ENCODE measurements at regions not wholly inside any gene's neighbourhood (a gene's known extent, or its start where the extent isn't known, plus 50 kb on each side); places are given as distances from the start of the nearest gene placed in this dataset.

DNA sequence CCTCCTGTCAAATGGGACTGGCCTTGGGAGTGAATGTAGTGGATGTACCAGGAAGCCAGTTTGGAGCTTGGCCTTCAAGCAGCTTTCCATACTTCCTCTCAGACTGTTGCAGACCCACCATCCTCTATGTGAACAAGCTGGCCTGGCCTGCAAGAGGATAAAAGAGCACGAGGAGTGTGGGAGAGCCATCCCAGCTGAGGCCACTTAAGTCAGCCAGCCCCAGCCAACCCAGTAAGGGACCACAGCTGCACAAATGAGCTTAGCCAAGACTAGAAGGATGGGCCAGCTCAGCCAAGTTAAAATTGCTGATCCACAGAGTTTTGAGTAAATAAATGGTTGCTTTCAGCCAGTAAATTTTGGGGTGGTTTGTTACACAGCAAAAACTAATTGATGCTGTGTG, 156.9 kb upstream of the SOX4 start:
- no peak for DNase-seq

GRCh38 chr6:21437581-21437980, 156.0 kb upstream of the SOX4 start:
- no peak for DNase-seq

GRCh38 chr6:21438237-21438985, 155.1 kb upstream of the SOX4 start:
- no peak for DNase-seq

DNA sequence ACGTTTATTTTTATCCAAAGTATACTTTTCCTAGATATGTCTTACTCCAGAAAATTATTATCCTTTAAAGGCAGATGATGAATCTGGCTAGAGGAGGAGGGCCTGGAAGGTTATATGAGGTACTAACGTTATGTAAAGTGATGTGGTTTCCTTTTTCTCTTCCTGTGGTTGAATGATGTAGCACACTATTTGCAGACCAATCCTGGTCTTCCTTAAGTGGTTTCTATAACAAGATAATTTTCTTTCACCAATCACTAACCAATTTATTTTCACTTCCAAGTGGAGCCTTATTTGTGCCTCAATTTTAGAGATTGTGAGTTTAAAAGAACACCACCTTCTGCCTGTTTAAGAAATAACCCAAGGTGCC, 154.6 kb upstream of the SOX4 start:
- DNase-seq = no peak

GRCh38 chr6:21441386-21441785, 152.2 kb upstream of the SOX4 start:
- DNase-seq = no peak

- DNase-seq = no peak
These were observed 150.7 kb upstream of the SOX4 start for GRCh38 chr6:21442874-21443273.

DNA sequence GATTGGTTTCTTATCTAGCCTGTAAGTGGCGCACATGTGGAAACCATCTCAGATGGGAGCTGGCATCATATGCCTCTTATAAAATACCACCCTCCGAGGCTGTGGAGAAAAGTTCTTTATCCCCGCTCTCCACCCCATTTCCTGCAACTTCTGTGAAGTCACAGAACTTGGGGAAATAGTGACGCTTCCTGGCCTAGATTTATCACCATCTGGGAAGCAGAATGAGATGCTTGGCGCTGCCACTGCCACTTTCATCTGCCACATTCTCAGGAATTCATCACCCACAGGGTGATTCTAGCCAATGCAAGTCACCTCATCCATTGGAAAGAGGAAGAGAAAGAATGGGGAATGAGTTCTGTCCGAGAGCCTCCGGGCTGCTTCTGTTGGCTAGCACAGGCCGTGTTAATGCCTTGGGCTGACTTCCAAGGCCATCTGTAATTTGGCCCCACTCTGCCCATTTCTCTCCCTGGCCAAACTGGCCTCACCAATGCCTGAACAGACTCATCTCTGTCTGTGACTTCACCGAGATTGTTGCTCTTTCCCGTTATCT, 148.8 kb upstream of the SOX4 start:
- DNase-seq = no peak

GRCh38 chr6:21447987-21448386, 145.6 kb upstream of the SOX4 start:
- DNase-seq = no peak

- no peak for DNase-seq
These were observed 145.0 kb upstream of the SOX4 start for GRCh38 chr6:21448485-21449109.

GRCh38 chr6:21450149-21450548, 143.4 kb upstream of the SOX4 start:
- no peak for DNase-seq

DNA sequence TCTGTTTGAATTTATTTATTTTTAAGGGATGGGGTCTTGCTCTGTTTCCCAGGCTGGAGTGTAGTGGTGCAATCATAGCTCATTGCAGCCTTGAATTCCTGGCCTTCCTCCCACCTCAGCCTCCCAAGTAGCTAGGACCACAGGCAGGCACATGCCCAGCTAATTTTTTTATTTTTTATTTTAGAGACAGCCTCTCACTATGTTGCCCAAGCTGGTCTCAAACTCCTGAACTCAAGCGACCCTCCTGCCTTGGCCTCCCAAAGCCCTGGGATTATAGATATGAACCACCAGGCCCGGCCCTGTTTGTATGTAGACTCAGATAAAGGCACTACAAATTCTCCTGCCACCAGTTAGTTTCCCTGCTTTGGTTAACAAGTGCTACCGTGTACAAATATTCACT, 142.9 kb upstream of the SOX4 start:
- DNase-seq = no peak

DNA sequence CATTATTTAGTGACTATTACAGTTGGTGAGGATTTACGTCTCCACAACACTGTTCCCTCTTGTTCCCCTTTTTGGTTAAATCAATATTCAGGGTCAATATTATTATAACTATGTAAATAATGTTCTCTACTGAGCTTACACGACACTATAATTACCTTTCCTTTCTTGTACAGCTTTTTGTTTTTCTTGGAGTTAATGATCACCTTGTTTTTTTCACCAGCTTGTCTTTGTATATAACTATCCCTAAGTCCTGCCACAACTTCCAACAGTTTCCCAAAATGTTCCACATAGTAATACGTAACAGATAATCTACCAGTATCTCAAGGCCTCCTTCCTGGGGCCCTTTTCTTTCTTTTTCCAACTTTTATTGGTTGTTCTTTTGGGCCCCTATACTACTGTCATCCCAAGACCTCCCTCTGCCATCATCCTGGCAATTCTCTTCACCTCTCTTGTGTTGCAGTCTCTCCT, 142.0 kb upstream of the SOX4 start:
- DNase-seq = no peak

- no peak for DNase-seq
These were observed 139.3 kb upstream of the SOX4 start for GRCh38 chr6:21454262-21454661.

GRCh38 chr6:21455071-21455470, 138.5 kb upstream of the SOX4 start:
- no peak for DNase-seq

DNA sequence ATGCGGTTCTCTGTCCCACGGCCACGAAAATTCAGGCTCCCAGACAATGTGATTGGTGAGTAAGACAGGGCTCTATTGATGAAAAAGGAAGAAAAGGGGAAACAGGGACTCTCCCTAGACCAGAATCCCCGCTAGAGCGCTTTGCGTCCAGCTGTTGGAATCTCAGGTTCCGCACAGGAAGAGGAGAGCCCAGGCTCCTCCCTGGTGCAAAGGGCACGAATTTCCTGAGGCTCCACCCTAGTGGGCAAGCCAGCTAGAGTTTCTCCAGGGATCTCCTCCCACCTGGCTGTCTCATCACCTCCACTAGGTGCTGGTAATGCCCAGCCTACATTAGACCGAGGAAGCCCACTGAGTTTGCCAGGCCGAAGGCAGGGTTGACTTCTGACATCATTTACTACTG, 135.9 kb upstream of the SOX4 start:
- DNase-seq = no peak

GRCh38 chr6:21459641-21460040, 133.9 kb upstream of the SOX4 start:
- DNase-seq = no peak

DNA sequence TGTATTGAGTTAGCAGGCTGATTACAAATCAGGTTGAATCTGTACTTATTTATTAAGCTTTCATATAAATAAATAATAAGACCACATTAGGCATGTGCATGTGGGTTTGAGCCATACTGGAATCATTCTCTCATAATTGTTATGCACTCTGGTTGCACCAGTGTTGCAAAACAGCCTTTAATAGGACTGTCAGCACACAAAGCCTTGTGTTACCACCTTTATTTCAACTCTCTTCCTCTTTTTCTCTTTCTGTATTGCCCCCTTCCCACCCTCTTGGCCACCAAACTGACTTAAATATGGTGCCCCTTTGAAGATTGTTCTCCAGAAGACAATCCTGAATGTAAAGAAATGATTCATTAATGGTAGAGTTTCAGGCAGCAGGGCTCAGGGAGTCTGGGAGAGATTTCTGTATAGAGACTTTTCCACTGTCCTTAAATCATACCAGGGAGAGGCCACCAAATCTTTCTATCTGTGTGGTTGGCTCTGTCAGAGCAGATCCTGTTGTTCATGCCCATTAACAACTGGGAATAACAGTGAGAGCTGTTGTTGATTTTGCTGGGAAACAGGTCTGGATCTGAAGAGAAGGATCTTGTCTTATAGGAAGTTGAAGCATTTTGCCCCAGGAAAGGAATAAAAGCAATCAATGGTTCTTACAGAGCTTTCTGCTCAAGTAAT, 131.6 kb upstream of the SOX4 start:
- no peak for DNase-seq

GRCh38 chr6:21462519-21462852, 131.1 kb upstream of the SOX4 start:
- DNase-seq = no peak

- no peak for DNase-seq
These were observed 126.5 kb upstream of the SOX4 start for GRCh38 chr6:21467091-21467490.

DNA sequence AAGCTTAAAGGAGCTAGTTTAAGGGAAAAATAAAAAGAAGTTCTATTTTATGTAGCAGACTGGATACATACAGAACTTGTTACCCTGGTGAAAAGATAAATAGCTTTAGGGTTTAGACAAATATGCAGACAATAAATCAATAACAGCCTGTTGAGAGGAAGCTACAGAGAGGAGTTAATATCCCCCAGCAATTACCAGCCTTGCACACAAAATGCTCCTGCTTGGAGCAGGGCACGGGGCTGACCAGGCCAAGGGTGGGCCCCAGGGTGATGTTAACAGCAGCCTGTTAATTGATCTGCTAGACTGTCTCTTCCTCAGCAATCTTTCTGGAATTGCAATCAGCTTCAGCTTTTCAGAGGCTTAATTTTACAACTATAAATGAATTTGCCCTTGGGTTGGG, 125.1 kb upstream of the SOX4 start:
- DNase-seq = no peak

DNA sequence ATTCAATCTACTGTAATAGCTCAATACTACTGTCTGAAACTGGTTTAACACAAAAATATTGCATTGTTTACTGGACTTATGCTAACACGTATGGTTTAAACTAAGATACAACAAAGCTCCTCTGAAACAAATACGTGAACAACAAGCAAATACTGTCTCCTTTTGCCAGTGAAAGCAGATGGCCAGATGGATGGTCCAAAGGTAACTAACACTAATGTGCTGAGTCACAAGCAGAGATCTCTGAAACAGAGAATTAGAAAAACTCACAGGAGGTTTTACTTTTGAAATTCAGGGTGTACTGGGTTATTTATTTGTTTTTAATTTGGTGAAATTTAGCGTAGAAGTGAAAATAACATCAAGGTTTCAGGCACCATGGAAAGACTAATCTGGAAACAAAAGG, 124.3 kb upstream of the SOX4 start:
- no peak for DNase-seq

- no peak for DNase-seq
These were observed 117.4 kb upstream of the SOX4 start for GRCh38 chr6:21476112-21476511.

DNA sequence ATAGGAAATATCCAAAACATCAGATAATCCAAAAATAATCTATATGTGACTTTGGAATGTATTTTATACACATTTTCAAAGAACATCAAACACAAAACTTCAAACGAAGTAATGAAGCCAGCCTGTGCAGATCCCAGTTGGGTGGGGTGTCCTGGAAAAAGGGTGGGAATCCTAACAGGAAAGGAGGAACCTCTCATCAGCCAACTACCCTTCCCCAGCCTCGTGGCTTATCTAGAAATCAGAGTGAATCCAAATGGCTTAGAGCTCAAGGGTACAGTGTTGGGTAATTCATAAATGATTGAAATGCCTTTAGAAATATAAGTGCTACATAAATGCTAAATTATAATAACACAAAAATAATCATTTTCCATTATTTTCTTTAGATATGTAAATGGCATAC, 115.1 kb upstream of the SOX4 start:
- no peak for DNase-seq

GRCh38 chr6:21478883-21479539, 114.5 kb upstream of the SOX4 start:
- peak; percentile 42 for DNase-seq
